PC-3 (cell line): ENCODE measurements at regions not wholly inside any gene's neighbourhood (a gene's known extent, or its start where the extent isn't known, plus 50 kb on each side); places are given as distances from the start of the nearest gene placed in this dataset.

Experiments used
- EZH2 ChIP-seq: fragments of 300-600 bp; sonication (generic); IDR thresholded peaks from one replicate; pipeline ENCODE4 v1.6.1; 2017; ENCODE audit warnings: antibody characterized with exemption, mild to moderate bottlenecking, low read length; ENCODE audit not compliant: unreplicated experiment
- EZH2phosphoT487 ChIP-seq: fragments of 300-600 bp; sonication (generic); IDR thresholded peaks from 2 replicates; pipeline ENCODE4 v1.6.1; 2018; ENCODE audit warnings: mild to moderate bottlenecking, antibody characterized with exemption, low read length, borderline replicate concordance
- TF ChIP-seq, protein P1 (sequence below): fragments of 300-600 bp; sonication (generic); conservative IDR thresholded peaks from 2 replicates; pipeline ENCODE4 v1.5.1; 2017; ENCODE audit warnings: antibody characterized with exemption, low read depth, mild to moderate bottlenecking, low read length

DNA sequence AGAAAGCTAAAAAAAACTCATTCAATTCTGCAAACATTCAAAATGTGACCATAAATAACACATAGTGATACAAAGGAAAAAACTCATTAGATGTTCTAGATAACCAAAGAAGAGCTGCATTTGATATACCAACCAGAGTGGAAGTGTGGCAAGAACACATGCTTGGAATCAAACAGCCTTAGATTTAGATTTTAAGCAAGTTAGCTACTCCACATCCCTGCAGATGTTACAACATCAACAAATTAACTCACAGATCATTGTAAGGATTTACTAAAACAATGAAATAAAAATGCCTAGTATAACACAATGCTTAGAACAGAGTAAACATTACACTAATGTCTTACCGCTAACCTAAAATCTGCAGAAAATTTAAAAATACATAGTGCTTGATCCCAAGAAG, 114.0 kb upstream of the AKIP1 start:
- TF ChIP-seq, protein P1, sequence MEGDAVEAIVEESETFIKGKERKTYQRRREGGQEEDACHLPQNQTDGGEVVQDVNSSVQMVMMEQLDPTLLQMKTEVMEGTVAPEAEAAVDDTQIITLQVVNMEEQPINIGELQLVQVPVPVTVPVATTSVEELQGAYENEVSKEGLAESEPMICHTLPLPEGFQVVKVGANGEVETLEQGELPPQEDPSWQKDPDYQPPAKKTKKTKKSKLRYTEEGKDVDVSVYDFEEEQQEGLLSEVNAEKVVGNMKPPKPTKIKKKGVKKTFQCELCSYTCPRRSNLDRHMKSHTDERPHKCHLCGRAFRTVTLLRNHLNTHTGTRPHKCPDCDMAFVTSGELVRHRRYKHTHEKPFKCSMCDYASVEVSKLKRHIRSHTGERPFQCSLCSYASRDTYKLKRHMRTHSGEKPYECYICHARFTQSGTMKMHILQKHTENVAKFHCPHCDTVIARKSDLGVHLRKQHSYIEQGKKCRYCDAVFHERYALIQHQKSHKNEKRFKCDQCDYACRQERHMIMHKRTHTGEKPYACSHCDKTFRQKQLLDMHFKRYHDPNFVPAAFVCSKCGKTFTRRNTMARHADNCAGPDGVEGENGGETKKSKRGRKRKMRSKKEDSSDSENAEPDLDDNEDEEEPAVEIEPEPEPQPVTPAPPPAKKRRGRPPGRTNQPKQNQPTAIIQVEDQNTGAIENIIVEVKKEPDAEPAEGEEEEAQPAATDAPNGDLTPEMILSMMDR: no peak
- TF ChIP-seq EZH2 (no peak), EZH2phosphoT487 (no peak)
